ENCODE measurements at regions not wholly inside any gene's neighbourhood (a gene's known extent, or its start where the extent isn't known, plus 50 kb on each side); places are given as distances from the start of the nearest gene placed in this dataset.

DNA sequence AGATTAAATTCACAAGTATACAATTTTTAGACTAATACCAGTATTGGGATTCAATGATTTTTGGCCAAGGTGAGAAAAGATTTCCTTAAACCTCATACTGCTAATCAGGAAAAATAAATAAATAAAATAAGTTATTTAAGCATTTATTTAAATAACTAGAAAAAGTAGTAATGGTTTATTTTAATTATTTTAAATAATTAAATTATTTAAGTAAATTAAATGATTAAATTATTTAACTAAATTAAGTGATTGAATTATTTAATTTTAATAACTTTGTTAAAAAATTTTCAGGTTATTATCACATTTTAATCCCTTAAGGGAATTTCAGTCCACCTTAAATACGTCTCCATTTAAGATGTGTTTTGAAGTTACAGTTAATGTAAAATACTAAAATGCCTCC is 1831.5 kb upstream of the MIR17HG start:
- no peaks in the 10 kb centered on the region for H3K9me1 ChIP-seq (ENCODE audit: control insufficient read depth, insufficient read depth, low read length)
- 0% methylated on average over 1 of the region's 1 CpG for WGBS (ENCODE audit: insufficient coverage, low coverage, missing lambda C conversion rate)
- H3K27me3 ChIP-seq (ENCODE audit: control insufficient read depth in 2 of 2, insufficient read depth in 2 of 2, low read length in 2 of 2) = no peaks in the 10 kb centered on the region
- intact Hi-C loops (cut with micrococcal nuclease) = no loop called here
- ChIA-PET POLR2A (no interaction called here), CTCF (ENCODE audit: low intra/inter-chr PET ratio) (no interaction called here)
- H3K27ac ChIP-seq (ENCODE audit: extremely low read depth, low read depth, low read length) = no peak overlapping the region
- H3K4me1 ChIP-seq (replicated peaks in 1 of 2; ENCODE audit: control insufficient read depth in 2 of 2, insufficient read depth in 2 of 2, low read length in 2 of 2) = no peaks in the 10 kb centered on the region
- H3K4me2 ChIP-seq (ENCODE audit: insufficient read depth, low read length) = no peak overlapping the region
- ATAC-seq (no peak), DNase-seq (ENCODE audit: extremely low read depth in 1 of 4, low spot score in 3 of 4) (no peak), FAIRE-seq (no peak)
- in situ Hi-C loops (cut with MboI) = no loop called here
- BruUV-seq (replicated peaks) = no TSS peak
- no peaks in the 10 kb centered on the region for H4K20me1 ChIP-seq (replicated peaks; ENCODE audit: control insufficient read depth, insufficient read depth, low read length)
- H3K79me2 ChIP-seq (ENCODE audit: control insufficient read depth, insufficient read depth, low read length) = no peaks in the 10 kb centered on the region
- no peaks in the 10 kb centered on the region for H3K9me3 ChIP-seq (replicated peaks; ENCODE audit: control insufficient read depth, insufficient read depth, low read depth, low read length)
- TF ChIP-seq ESRRB (CRISPR knock-in tag; IDR thresholded peaks at IDR 0.05; ENCODE audit: borderline replicate concordance) (no peak), BCLAF1 (IDR thresholded peaks at IDR 0.05; ENCODE audit: borderline replicate concordance in 1 of 2, control insufficient read depth in 1 of 2, low read depth in 2 of 2, low read length in 1 of 2) (no peak), ZNF785 (CRISPR knock-in tag; IDR thresholded peaks at IDR 0.05) (no peak), RNF2 (IDR thresholded peaks at IDR 0.05) (no peak), PHF8 (IDR thresholded peaks at IDR 0.05; ENCODE audit: borderline replicate concordance, low read length) (no peak), TAF9B (IDR thresholded peaks at IDR 0.05; ENCODE audit: partially characterized antibody) (no peak), RAD21 (CRISPR knock-in tag; conservative IDR thresholded peaks at IDR 0.05 in 1 of 2, IDR thresholded peaks at IDR 0.05 in 1 of 2) (no peak), PTBP1 (IDR thresholded peaks at IDR 0.05; ENCODE audit: low read depth, low read length) (no peak), ZNF644 (tag; IDR thresholded peaks at IDR 0.05; ENCODE audit: low read depth) (no peak), PRPF4 (IDR thresholded peaks at IDR 0.05; ENCODE audit: insufficient read depth, low read depth, low read length, poor library complexity, severe bottlenecking) (no peak), SAFB2 (IDR thresholded peaks at IDR 0.05; ENCODE audit: borderline replicate concordance, low read depth, low read length, severe bottlenecking) (no peak)
- TF ChIP-seq, protein P1, sequence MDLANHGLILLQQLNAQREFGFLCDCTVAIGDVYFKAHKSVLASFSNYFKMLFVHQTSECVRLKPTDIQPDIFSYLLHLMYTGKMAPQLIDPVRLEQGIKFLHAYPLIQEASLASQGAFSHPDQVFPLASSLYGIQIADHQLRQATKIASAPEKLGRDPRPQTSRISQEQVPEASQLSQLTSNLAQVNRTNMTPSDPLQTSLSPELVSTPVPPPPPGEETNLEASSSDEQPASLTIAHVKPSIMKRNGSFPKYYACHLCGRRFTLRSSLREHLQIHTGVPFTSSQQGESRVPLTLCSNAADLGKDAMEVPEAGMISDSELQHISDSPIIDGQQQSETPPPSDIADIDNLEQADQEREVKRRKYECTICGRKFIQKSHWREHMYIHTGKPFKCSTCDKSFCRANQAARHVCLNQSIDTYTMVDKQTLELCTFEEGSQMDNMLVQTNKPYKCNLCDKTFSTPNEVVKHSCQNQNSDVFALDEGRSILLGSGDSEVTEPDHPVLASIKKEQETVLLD (IDR thresholded peaks at IDR 0.05) = no peak
- H2AFZ ChIP-seq (ENCODE audit: low read depth, low read length) = no peak overlapping the region
- no peak overlapping the region for H3K4me3 ChIP-seq
- no peak overlapping the region for H3K9ac ChIP-seq (ENCODE audit: insufficient read depth in 1 of 2, low read depth in 2 of 2, low read length in 2 of 2)
- no peaks in the 10 kb centered on the region for H3K36me3 ChIP-seq (ENCODE audit: control insufficient read depth, insufficient read depth, low read length)

All from K562 (cell line).